Testis (tissue), 2 donors: ENCODE measurements at regions not wholly inside any gene's neighbourhood (a gene's known extent, or its start where the extent isn't known, plus 50 kb on each side); places are given as distances from the start of the nearest gene placed in this dataset.
"Not testable (repeated sequence)": the region's sequence is repeated elsewhere in the genome, so short reads cannot be mapped to it uniquely, and the experiment has no call there.

ENCODE experiments used
- POLR2A ChIP-seq: fragments of 450-650 bp; IDR thresholded peaks from one replicate; pipeline ENCODE4 v1.6.1; 2017; ENCODE audit warnings: antibody characterized with exemption, mild to moderate bottlenecking, moderate library complexity
- TF ChIP-seq, protein P1 (sequence below), 3 experiments: fragments of 450-650 bp in 2 of 3; fragments of 200-600 bp in 1 of 3; sonication (generic) in 1 of 3; IDR thresholded peaks; one replicate each; pipeline ENCODE4 v1.5.1; 2016 to 2019; ENCODE audit warnings: antibody characterized with exemption in 3 of 3, mild to moderate bottlenecking in 2 of 3, moderate library complexity in 1 of 3

- TF ChIP-seq, protein P1, sequence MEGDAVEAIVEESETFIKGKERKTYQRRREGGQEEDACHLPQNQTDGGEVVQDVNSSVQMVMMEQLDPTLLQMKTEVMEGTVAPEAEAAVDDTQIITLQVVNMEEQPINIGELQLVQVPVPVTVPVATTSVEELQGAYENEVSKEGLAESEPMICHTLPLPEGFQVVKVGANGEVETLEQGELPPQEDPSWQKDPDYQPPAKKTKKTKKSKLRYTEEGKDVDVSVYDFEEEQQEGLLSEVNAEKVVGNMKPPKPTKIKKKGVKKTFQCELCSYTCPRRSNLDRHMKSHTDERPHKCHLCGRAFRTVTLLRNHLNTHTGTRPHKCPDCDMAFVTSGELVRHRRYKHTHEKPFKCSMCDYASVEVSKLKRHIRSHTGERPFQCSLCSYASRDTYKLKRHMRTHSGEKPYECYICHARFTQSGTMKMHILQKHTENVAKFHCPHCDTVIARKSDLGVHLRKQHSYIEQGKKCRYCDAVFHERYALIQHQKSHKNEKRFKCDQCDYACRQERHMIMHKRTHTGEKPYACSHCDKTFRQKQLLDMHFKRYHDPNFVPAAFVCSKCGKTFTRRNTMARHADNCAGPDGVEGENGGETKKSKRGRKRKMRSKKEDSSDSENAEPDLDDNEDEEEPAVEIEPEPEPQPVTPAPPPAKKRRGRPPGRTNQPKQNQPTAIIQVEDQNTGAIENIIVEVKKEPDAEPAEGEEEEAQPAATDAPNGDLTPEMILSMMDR (IDR thresholded peaks at IDR 0.05), result not testable (repeated sequence)
- not testable (repeated sequence) for TF ChIP-seq POLR2A
These were observed 2967.9 kb downstream of the RPIA start for GRCh38 chr2:91659189-91659916.
